Activated CD4-positive, alpha-beta T cell treated with anti-CD3 and anti-CD28 coated beads, Interleukin-10, Interleukin-2, amounts not matched to agents 100 ng/mL and 50 ng/mL, durations not matched to agents 16 hours and 8 hours (primary cell): ENCODE measurements at regions not wholly inside any gene's neighbourhood (a gene's known extent, or its start where the extent isn't known, plus 50 kb on each side); places are given as distances from the start of the nearest gene placed in this dataset.

Experiments
- DNase-seq: peaks from one replicate; pipeline ENCODE4 v3.0.0-alpha.2; 2020

DNA sequence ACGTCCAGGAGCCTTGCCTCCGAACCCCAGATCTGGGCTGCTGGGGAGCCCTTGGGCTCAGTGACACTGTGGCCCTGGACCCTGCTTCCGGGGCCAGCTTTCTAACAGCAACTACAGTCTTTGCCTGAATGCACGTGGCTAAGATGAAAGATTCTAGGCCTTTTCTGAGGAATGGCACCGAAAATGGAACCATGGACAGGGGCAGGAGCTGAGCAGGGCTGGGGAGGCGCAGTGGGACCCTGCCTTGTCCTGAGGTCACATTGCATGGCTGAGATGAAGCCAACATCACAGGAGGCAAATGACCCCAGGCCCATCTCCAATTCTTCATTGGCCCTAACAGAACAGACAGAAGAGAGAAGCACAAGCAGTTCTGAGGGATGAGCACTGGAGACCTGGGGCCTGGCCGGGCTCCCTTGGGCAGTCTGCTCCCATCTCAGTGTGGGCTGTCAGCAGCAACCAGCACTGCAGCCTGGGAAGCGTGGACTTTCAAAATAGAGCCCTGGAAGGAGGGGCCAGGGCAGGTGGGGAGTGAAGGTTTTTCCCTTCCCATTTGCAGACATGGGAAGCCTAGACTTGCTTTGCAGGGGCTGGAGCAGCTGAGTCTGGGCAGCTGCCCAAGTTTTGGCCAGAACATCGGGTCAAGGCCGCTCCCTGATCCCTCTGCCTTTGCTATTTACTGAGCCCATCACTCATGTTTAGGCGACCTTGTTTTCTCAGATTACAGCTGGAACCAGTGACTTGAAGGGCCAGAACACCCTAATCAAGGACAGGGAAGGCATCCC, 114.4 kb upstream of the TCERG1L start:
- DNase-seq: no peak

DNA sequence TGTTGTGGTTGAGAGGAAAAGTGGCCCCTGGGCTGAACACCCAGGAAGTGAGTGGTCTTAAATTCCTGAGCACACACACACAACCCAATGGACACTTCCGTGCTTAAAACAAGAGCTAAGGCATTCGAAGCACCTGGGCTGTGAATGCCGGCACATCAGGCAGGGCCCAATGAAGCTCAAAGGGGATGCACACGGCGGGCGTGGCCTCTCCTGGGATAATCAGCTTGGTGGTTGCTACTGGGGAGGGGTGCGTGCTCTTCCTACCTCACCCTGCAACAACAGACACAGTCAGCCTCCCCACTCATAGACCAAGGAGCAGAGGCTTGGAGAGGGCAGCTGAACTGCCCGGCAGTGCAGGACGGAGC, 115.0 kb upstream of the TCERG1L start:
- no peak for DNase-seq

DNA sequence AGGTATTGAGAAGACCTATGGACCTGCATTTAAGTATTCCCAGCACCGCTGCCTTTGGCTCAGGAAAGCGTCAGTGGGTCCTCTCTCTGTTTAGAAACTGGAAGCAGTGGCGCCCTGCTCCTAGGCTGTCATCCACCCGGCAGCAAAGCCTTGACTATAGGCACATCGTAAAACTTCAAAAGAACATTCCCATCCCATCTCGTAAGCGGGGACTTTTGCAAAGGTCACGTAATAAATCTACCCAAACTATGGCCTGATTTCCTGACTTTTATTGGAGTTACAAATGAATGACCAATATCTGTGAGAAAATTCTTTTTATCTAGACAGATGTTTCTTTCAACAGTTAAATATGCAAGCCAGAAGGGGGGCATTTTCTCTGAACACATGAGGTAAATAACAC, 115.8 kb upstream of the TCERG1L start:
- DNase-seq: no peak

- DNase-seq: no peak
These were observed 116.4 kb upstream of the TCERG1L start for GRCh38 chr10:131427901-131428300.

- DNase-seq: no peak
These were observed 117.6 kb upstream of the TCERG1L start for GRCh38 chr10:131429141-131429540.

GRCh38 chr10:131429942-131430341, 118.4 kb upstream of the TCERG1L start:
- no peak for DNase-seq

DNA sequence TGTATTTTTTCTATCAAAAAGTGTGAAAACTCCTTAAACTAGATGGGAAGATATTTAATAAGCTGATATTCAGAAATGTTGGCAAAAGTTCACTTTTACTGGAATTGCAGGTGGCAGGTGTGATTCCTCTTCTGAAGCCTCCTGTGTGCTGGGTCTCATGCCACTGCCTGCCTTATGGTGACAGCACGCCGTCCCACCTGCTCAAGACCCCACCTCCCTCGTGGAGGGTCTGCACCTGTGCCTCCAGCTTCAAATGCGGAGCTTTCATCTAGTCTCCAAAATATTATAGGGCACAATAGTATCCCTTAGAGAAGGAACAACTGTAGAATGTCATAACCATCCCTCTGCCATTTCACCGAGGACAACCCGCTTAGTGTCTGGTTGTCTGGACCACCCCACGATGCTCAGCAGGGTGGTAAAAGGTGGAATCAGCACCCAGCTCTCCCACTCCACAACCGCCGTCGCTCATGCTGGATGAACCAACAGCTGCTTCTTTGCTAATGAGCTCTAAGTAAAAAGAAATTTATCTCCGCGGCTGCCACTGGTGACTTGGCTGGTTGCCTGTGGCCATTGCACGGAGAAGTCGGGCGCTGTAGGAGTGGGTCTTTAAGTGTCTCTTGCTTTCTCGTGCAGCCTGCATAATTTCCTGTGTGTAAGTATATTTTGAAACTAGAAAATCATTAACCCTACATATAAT, 119.3 kb upstream of the TCERG1L start:
- DNase-seq: no peak

DNA sequence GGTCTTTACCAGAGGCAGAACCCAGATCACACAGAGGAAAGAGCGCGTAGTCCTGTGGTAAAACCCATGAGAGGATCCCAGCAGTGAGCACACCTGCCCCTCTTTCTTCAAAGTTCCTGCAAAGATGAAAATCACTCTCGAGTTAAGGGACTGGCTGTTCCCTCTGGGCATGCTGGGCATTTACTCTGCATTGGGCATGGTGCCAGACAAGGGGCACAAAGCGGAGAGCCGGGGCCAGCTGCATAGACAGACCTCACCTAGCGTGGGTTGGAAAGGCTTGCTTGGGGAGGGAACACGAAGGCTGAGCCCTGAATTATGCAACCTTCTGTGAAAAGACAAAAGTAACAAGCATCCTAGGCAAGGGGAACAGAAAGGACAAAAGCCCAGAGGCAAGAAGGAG, 120.0 kb upstream of the TCERG1L start:
- no peak for DNase-seq

DNA sequence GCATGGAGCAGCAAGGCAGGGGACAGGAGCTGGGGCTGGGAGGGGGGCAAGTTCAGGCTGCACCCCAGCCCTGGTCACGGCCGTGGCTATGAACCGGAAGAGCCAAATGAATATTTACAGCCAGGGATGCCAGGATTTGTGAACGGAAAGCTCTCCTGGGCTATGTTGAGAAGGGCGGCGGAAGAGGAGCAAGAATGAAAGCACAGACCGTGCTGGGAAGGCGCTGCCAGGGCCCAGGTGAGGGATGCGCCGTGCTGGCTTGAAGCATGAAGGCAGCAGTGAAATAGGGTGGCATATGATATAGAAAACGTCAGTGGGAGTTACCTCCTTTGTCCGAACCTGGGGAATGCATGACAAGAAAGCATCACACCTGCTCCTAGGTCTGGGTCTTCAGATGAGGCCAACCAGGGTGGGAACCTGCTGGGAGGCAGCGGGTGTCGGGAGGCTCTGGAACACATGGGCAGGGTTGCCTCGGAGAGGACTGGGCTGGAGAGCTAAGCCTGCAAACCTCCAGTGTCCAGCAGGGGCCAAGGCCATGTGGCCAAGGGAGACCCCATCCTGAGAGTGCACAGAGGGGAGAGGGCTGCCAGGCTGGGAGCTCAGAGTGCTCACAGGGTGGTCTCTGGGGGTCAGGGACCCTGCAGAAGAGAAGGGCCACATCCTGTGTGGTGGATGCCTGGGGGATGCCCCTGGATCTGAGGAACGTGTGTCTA, 120.6 kb upstream of the TCERG1L start:
- DNase-seq: no peak

- DNase-seq: no peak
These were observed 122.0 kb upstream of the TCERG1L start for GRCh38 chr10:131433568-131433967.

DNA sequence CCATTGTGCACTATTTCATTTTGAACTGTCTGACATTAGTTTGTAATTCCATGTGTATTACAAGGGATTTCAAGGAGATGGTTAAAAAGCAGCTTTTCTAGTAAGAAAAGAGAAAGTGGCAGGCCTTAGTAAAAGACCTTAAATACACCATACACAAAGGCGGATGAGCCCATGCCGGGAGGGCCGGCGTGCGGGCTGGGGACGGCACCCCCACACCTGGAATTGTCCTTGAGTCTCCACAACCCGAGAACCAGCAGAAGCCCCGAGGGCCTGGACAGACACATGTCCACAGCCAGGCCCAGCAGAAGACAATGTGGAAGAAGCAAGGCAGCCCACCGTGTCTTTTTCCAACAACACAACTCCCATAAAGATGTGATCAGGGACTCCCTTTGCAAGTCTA, 123.7 kb upstream of the TCERG1L start:
- no peak for DNase-seq

- DNase-seq: no peak
These were observed 124.4 kb upstream of the TCERG1L start for GRCh38 chr10:131435760-131436457.

DNA sequence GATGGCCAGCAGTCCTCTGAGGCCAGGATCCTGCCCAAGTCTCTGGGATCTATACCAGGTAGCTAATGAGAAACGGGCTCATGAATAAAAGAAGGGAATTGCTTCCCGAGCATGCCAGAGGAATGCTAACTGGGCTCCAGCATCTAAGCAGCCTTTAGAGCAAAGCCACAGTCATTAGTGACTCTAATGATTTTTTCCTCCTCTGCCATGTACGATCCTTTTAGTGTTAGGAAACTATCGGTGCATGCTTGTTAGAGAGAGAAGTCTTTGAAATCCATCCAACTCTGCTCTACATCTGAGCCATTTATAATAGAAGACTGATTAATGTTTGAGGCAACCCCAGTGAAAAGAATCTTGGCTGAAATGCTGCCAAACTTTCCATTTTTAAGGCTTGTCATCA, 124.9 kb upstream of the TCERG1L start:
- no peak for DNase-seq

DNA sequence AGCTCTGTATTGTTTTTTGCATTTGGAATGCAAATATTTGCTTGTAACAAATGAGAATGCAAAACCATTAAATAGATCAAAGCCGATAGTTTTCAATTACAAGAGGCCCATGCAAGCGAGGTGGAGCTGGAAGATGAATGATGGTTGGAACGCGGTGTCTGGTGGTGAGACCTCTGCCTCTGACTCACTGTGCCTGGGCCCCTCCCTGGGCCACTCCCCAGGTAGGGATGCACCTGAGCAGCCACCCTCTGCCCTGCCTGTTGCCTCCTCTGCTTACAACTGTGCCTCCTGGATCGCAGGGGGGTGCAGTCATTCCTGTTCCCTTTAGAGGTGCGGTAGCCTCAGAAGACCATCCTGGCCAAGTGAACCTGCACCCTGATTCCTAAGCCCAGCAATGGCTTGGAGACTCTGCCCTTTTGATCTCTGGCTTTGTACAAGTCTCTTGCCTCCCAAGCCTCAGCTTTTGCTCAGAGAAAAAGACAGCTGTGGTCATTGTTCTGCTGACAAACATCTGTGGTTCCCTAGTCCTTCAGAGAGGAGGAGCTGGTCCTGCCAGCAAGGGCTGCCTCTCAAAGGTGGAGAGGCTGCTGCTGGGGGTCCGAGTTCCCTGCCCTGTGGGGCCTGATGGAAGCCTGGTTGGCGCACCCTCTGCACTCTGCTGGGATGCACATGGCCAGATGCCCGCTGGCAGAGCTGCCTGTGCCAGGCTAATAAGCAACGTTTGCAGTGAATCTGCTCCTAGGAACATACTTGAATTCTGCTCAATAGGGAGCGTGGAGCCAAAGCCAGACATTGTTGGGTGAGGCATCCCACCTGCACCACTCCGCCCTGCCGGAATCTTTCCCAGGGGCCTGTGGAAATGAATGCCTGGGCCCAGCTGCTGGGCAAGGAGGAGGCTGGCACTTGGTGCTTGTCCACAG, 126.3 kb upstream of the TCERG1L start:
- no peak for DNase-seq

- no peak for DNase-seq
These were observed 127.1 kb upstream of the TCERG1L start for GRCh38 chr10:131438665-131439064.

- no peak for DNase-seq
These were observed 128.2 kb upstream of the TCERG1L start for GRCh38 chr10:131439705-131440104.

- DNase-seq: no peak
These were observed 129.2 kb upstream of the TCERG1L start for GRCh38 chr10:131440405-131441360.

DNA sequence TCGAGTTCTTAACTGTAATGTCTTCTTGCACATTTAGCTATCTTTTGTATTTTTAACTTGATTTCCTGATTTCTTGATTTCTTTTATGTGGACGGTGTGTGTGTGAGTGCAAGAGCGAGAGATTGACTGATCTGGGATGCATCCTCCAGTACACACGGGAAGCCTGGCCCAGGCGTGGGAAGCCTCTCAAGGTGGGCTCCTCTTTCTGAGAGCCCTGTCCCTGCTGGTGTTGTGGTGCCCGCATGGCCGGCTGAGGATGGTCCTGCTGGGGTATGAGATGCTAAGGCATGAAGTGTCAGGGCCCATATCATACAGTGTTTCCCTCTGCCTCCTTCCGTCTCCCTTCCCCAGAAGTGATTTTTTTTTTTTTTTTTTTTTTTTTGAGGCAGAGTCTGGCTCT, 130.8 kb upstream of the TCERG1L start:
- no peak for DNase-seq

- no peak for DNase-seq
These were observed 132.8 kb upstream of the TCERG1L start for GRCh38 chr10:131444286-131444685.

- no peak for DNase-seq
These were observed 133.4 kb upstream of the TCERG1L start for GRCh38 chr10:131444862-131445461.

DNA sequence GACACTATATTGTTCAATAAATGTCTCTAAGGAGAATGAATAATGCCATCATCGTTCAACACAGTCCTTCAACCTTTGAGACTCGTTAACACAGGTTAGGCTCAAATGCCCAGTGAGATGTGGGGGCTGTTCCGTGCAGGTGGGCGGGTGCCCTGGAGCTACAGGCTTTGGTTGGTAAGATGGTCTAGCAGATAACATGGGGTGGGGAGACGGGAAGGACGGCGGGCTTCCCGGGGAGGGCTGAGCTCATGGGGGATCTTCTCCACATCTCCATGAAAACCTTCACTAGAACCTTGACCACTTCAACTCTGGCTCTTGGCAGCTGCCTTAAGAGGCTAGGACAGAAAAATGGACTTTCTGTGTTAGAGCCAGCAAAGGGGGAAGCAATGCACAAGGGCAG, 134.1 kb upstream of the TCERG1L start:
- DNase-seq: no peak
